ENCODE measurements at regions not wholly inside any gene's neighbourhood (a gene's known extent, or its start where the extent isn't known, plus 50 kb on each side); places are given as distances from the start of the nearest gene placed in this dataset.

GRCh38 chr15:35911052-35911777 lies 365.2 kb upstream of the DPH6 start:
- ChIA-PET RAD21 (ENCODE audit: unreplicated experiment) (no interaction called here), POLR2A (no interaction called here), CTCF (no interaction called here), SMC1A (ENCODE audit: uncharacterized antibody, unreplicated experiment) (no interaction called here)
- DNase-seq (ENCODE audit: low read depth, low spot score) (no peak), ATAC-seq (no peak), FAIRE-seq (no peak)
- no peak for TF ChIP-seq RELA (IDR thresholded peaks at IDR 0.05; ENCODE audit: borderline replicate concordance, partially characterized antibody)
- Histone ChIP-seq H3K4me3 (no peak overlapping the region), H3K4me1 (ENCODE audit: control insufficient read depth, insufficient read depth, low read length) (no peaks in the 10 kb centered on the region), H3K9ac (ENCODE audit: control insufficient read depth, insufficient read depth, low read length) (no peak overlapping the region), H3K79me2 (ENCODE audit: control insufficient read depth, insufficient read depth, low read length) (no peaks in the 10 kb centered on the region), H3K27ac (ENCODE audit: control insufficient read depth, insufficient read depth) (no peak overlapping the region), H3K36me3 (ENCODE audit: control insufficient read depth in 2 of 2, insufficient read depth in 2 of 2, low read length in 1 of 2) (no peaks in the 10 kb centered on the region), H2AFZ (ENCODE audit: control insufficient read depth, low read depth, low read length) (no peak overlapping the region), H4K20me1 (ENCODE audit: control insufficient read depth, insufficient read depth) (no peaks in the 10 kb centered on the region), H3K4me2 (ENCODE audit: control insufficient read depth, insufficient read depth) (no peak overlapping the region), H3K27me3 (replicated peaks in 1 of 2; ENCODE audit: control insufficient read depth in 2 of 2, insufficient read depth in 2 of 2, low read length in 1 of 2) (no peaks in the 10 kb centered on the region), H3K9me3 (replicated peaks; ENCODE audit: control insufficient read depth, insufficient read depth, low read length) (no peaks in the 10 kb centered on the region)
- in situ Hi-C loops (cut with MboI): no loop called here
- whole genome bisulfite sequencing (ENCODE audit: insufficient coverage, insufficient replicate concordance, low lambda C conversion rate, missing lambda C conversion rate): 42% methylated on average over 2 of the region's 2 CpGs
- intact Hi-C loops (cut with micrococcal nuclease; ENCODE audit: unreplicated experiment): no loop called here
- BruUV-seq (replicated peaks): no TSS peak

GRCh38 chr15:35912196-35912595 lies 366.2 kb upstream of the DPH6 start:
- Histone ChIP-seq H3K27me3 (replicated peaks in 1 of 2; ENCODE audit: control insufficient read depth in 2 of 2, insufficient read depth in 2 of 2, low read length in 1 of 2) (no peaks in the 10 kb centered on the region), H3K36me3 (ENCODE audit: control insufficient read depth in 2 of 2, insufficient read depth in 2 of 2, low read length in 1 of 2) (no peaks in the 10 kb centered on the region), H3K4me1 (ENCODE audit: control insufficient read depth, insufficient read depth, low read length) (no peaks in the 10 kb centered on the region), H3K27ac (ENCODE audit: control insufficient read depth, insufficient read depth) (no peak overlapping the region), H4K20me1 (ENCODE audit: control insufficient read depth, insufficient read depth) (no peaks in the 10 kb centered on the region), H3K79me2 (ENCODE audit: control insufficient read depth, insufficient read depth, low read length) (no peaks in the 10 kb centered on the region), H3K4me3 (no peak overlapping the region), H2AFZ (ENCODE audit: control insufficient read depth, low read depth, low read length) (no peak overlapping the region), H3K9ac (ENCODE audit: control insufficient read depth, insufficient read depth, low read length) (no peak overlapping the region), H3K4me2 (ENCODE audit: control insufficient read depth, insufficient read depth) (no peak overlapping the region), H3K9me3 (replicated peaks; ENCODE audit: control insufficient read depth, insufficient read depth, low read length) (no peaks in the 10 kb centered on the region)
- RAD21 ChIA-PET (ENCODE audit: unreplicated experiment): no interaction called here
- in situ Hi-C loops (cut with MboI) (no loop called here), intact Hi-C loops (cut with micrococcal nuclease; ENCODE audit: unreplicated experiment) (no loop called here)
- BruUV-seq (replicated peaks): no TSS peak
- SMC1A ChIA-PET (ENCODE audit: uncharacterized antibody, unreplicated experiment): no interaction called here
- POLR2A ChIA-PET: no interaction called here
- ATAC-seq (no peak), DNase-seq (ENCODE audit: low read depth, low spot score) (no peak), FAIRE-seq (no peak)
- CTCF ChIA-PET: no interaction called here
- 43% methylated on average over 2 of the region's 2 CpGs for WGBS (ENCODE audit: insufficient coverage, insufficient replicate concordance, low lambda C conversion rate, missing lambda C conversion rate)
- TF ChIP-seq MEF2B (IDR thresholded peaks at IDR 0.05; ENCODE audit: partially characterized antibody, poor library complexity, severe bottlenecking): no peak
- TF ChIP-seq CHD2 (IDR thresholded peaks at IDR 0.05; ENCODE audit: borderline replicate concordance, low read depth, low read length): no peak
- no peak for TF ChIP-seq FOXM1 (IDR thresholded peaks at IDR 0.05; ENCODE audit: low read depth, low read length)
- TF ChIP-seq NR2F1 (conservative IDR thresholded peaks at IDR 0.05): no peak
- no peak for TF ChIP-seq MXI1 (IDR thresholded peaks at IDR 0.05; ENCODE audit: low read depth, low read length)
- no peak for TF ChIP-seq IRF3 (IDR thresholded peaks at IDR 0.05)
- no peak for TF ChIP-seq KLF5 (IDR thresholded peaks at IDR 0.05; ENCODE audit: partially characterized antibody)
- no peak for TF ChIP-seq ZBTB40 (IDR thresholded peaks at IDR 0.05; ENCODE audit: borderline replicate concordance)
- no peak for TF ChIP-seq FOXK2 (IDR thresholded peaks at IDR 0.05)
- no peak for TF ChIP-seq YY1 (IDR thresholded peaks at IDR 0.05; ENCODE audit: low read depth, low read length)
- no peak for TF ChIP-seq NR2C1 (IDR thresholded peaks at IDR 0.05)
- no peak for TF ChIP-seq YBX1 (IDR thresholded peaks at IDR 0.05)
- TF ChIP-seq CREB1 (IDR thresholded peaks at IDR 0.05; ENCODE audit: low read depth): no peak
- TF ChIP-seq EED (IDR thresholded peaks at IDR 0.05; ENCODE audit: low read depth): no peak

All from GM12878 (cell line).